Stimulated activated CD4-positive, alpha-beta T cell treated with anti-CD3 and anti-CD28 coated beads, Interleukin-15, amount 100 ng/mL, for 1 hour (primary cell): ENCODE measurements at regions not wholly inside any gene's neighbourhood (a gene's known extent, or its start where the extent isn't known, plus 50 kb on each side); places are given as distances from the start of the nearest gene placed in this dataset.
A peak's percentile ranks its signal among the peaks of the same experiment; 100 is the strongest.
"Not testable (repeated sequence)": the region's sequence is repeated elsewhere in the genome, so short reads cannot be mapped to it uniquely, and the experiment has no call there.

Experiments used
- DNase-seq, 2 donors: peaks; one replicate each; pipeline ENCODE4 v3.0.0-alpha.2; 2020; ENCODE audit warnings: low read depth in 1 of 2, low spot score in 1 of 2

GRCh38 chr15:24733659-24734058 lies 58.1 kb downstream of the NPAP1 start:
- no peak for DNase-seq

GRCh38 chr15:24734396-24734795 lies 58.8 kb downstream of the NPAP1 start:
- no peak for DNase-seq

DNA sequence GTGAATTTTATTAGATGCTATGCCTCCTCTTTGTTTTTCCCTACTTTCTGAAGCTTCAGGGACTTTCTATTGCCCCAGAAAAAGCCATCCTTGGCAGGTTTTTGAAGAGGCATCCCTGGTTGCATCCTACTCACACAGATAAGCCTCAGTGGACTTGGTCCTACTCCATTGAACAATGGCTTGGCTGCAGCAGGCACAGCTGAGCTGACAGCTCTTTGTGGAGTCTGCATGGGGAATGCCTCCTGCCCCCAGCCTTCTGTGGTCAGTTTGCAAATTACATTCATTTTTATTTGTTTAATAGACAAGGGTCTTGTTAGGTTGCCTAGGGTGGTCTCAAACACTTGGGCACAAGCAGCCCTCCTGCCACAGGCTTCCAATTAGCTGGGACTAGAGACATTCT lies 69.7 kb downstream of the NPAP1 start:
- DNase-seq: no peak

DNA sequence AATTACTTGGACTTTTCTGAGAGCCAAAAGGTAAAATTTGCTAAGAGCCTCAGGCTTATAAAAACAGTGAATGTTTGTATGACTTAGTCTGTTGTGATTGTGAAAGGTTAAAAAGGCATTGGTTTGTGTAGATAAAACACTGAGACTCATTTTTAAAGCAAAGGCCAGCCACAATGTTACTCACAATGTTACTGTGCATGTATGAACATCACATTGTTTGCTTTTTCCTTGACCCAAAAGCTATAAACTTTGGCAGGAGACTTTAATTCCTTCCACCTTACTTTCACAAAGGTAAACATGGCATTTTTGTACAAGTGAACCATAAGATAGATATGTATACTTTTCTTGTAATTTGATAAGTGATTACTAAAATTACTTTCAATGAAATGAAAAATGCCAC lies 70.5 kb downstream of the NPAP1 start:
- DNase-seq: no peak

GRCh38 chr15:24747376-24747775 lies 71.8 kb downstream of the NPAP1 start:
- no peak for DNase-seq

GRCh38 chr15:24748812-24749439 lies 73.4 kb downstream of the NPAP1 start:
- no peak for DNase-seq

- no peak for DNase-seq
These were observed 76.8 kb downstream of the NPAP1 start for GRCh38 chr15:24752354-24752753.

GRCh38 chr15:24756101-24756500 lies 80.5 kb downstream of the NPAP1 start:
- no peak for DNase-seq

GRCh38 chr15:24760066-24760465 lies 84.5 kb downstream of the NPAP1 start:
- no peak for DNase-seq

DNA sequence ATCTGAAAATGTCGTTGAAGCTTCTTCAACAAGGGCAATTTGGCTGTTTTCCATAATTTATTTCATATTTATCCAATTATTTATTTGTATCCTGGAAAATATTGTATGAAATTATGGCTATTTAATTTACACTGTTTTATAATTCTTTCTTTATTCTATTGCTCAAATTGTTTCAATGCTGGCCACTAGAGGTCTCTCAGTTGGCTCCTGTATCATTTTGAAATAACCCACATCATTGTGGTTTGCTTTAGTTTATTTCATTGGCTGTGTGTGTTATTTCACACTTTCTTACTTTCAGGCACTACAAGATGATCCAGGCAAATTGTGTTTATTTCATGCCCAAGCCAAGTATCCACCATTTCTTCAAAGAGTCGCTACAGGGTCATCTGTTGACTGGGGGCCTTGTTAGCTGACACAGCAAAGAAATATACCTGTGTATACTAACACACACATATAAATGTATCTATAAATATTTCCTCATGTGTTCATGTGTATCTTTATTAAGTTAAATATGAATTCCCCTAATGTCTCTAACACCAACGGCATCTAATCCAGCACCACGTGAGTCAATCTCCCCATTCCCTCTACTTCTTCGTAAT lies 86.2 kb downstream of the NPAP1 start:
- DNase-seq: no peak

DNA sequence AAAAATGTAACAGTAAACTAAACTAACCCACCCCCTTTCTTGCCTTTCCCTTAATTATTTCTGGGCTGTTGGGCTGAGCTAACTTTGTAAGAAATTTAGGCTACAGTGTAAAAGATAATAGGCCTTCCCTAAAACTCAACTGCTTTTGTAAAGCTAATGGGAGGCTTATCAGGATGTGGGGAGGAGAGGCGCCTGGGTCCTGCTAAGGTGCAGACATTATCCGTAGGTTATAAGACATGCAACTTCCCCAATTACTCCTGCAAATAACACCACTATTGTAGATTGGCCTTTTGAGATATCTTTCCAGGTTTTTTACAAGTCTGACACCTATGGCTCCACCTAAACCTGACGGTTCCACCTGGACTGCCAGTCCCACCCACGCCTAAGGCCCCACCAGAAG lies 88.3 kb downstream of the NPAP1 start:
- no peak for DNase-seq

DNA sequence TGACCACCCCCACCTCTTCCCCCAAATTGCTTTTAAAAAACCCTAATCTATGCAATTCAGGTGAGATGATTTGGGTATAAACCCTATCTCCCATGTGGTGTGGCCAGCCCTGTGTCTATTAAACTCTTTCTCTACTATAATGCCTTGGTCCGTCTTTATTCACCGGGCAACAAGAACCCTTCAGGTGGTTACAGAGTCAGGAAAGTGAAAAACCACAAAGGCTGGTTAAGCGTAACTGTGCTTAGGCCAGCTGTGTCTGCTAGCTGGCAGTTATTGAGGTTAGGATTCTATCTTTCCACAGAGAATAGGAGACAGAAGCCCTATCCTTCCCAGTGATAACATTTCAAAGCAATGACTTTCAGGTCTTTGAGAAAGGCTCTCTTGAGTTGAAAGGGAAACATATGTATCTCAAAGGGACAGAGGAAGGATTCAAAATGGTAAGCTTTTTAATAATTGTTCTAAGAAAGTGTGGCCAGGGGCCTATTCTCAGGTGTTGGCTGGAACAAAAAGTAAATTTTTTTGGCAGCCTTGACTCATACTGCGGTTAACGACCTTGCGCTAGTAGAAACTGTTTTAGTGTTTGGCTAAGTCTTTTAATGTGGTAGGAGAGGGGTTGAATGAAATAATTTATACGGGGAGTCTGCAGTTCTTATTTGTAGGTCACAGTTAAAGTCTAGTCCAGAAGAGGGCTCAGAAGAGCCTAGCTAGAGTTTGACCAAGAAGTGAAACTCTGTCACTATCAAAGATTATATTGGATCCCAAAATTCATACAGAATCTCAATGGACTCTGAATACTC lies 89.0 kb downstream of the NPAP1 start:
- no peak for DNase-seq

- no peak for DNase-seq
These were observed 91.0 kb downstream of the NPAP1 start for GRCh38 chr15:24766511-24767133.

DNA sequence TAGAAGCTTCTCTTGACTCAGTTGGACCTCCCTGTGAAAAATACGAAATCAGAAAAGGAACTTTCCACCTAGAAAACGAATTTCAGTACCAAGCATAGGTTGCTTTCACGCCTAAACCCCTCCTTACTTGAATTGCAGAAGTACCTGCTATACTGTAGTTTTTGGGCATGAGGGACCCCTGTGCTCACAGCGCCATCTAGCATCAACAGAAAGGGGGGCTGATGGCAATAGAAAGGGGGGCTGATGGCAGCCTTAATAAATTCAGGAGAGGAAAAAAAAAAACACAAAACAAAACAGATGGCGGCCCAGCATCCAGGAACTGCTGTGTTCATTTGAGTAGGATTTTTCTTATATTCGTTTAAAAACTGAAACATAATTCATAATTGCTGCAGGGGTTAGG lies 96.7 kb downstream of the NPAP1 start:
- no peak for DNase-seq

- peak in 1 of 2 donors; percentile 47 for DNase-seq
These were observed 97.3 kb downstream of the NPAP1 start for GRCh38 chr15:24772686-24773373.

GRCh38 chr15:24777307-24777706 lies 101.7 kb downstream of the NPAP1 start:
- DNase-seq: no peak

- DNase-seq: no peak
These were observed 108.9 kb downstream of the NPAP1 start for GRCh38 chr15:24784506-24784905.

- DNase-seq: no peak
These were observed 110.8 kb downstream of the NPAP1 start for GRCh38 chr15:24786347-24786746.

DNA sequence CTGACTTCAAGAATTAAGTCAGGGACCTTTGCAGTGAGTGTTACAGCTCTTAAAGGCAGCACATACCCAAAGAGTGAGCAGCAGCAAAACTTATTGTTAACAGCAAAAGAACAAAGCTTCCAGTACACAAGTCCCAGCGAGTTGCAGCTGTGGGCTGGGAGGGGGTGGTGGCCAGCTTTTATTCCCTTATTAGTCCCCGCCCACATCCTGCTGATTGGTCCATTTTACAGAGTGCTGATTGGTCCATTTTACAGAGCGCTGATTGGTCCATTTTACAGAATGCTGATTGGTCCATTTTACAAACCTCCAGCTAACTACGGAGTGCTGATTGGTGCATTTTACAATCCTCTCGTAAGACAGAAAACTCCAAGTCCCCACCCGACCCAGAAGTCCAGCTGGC lies 127.0 kb downstream of the NPAP1 start:
- not testable (repeated sequence) for DNase-seq

- no peak for DNase-seq
These were observed 135.1 kb upstream of the SNRPN start for GRCh38 chr15:24819680-24820079.

DNA sequence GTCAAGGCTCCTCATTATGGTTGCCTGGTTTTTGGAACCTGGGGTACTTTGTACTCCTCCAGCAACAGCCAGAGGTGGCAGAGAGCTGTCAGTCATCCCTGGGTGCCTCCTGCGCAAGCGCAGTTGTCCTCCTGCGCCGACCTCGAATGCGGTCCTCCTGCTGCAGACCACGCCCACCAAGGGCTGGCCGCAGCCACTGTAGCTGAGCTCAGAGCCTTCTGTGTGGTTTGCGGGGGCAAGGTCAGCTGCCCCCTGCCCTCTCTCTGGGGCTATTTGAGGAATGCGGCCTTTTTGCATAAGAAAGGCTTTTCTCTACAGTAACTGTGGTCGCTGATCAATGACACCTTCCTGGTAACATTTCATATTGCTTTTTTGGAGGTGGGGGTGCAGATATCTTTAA lies 131.3 kb upstream of the SNRPN start:
- DNase-seq: no peak
